ENCODE measurements at regions not wholly inside any gene's neighbourhood (a gene's known extent, or its start where the extent isn't known, plus 50 kb on each side); places are given as distances from the start of the nearest gene placed in this dataset.
"Not testable (repeated sequence)": the region's sequence is repeated elsewhere in the genome, so short reads cannot be mapped to it uniquely, and the experiment has no call there.

DNA sequence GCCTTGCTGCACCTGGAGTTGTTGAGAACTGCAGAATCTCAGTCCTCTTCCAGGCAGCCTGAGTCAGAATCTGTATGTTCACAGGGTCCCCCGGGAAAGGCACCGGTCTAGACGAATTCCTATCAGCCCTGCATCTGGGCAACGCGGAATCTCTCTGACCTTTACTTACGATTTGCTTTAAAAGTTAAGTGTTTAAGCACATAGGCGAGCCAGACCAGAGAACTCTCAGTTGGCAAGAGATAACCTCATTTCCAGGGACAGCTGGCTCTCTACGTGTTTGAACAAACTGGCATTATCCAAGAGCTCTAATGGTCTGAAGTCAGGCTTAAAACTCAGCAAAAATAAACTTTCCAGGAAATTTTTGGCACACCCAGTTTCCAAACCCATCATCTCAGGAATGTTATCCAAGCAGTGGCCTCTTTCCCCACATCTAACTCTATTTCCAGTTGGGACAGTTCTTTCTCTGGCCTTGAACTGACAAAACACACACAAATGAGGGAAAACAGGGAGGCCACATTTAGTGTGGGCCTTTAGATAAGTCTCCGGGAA is 53.4 kb downstream of the HES1 start:
- no peak for DNase-seq

DNA sequence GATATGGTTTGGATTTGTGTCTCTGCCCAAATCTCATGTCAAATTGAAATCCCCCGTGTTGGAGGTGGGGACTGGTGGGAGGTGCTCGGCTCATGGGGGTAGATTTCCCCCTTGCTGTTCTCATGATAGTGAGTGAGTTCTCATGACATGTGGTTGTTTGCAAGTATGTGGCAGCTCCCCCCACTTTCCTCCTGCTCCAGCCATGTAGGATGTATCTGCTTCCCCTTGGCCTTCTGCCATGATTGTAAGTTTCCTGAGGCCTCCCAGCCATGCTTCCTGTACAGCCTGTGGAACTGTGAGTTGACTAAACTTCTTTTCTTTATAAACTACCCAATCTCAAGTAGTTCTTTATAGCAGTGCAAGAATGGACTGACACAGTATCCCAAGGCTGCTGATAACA is 55.9 kb downstream of the HES1 start:
- DNase-seq, result not testable (repeated sequence)

DNA sequence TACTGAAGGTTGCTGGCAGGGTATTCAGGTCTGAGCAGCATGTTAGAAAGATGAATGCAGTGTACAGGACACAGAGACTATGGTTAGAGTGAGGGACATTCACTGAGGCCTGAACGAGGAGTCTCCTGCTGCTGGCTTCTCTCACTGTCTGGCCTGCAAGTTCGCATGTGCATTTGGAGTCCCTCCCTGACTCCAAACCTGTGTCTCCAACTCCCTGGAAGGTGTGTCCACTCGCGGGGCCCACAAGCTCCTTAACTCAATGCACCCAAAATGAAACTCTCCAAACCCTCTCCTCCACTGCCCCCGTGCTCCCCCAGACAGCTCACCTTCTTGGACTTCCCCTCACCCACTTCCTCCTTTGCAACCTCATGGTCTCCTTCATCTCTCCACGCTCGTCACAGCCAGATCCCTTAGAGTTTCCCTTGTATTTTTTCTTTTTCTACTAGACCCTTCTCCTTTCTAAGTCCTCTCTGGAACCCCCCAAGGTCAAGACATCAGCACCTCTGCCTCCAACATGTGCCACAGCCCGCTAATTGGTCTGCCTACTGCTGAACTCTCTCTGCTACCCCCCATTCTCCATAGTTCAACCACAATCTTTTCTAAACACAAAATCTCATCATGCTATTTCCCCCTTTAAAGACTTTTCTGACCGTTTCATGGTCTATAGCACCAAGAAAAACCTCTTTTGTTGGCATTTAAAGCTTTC is 58.3 kb downstream of the HES1 start:
- no peak for DNase-seq

DNA sequence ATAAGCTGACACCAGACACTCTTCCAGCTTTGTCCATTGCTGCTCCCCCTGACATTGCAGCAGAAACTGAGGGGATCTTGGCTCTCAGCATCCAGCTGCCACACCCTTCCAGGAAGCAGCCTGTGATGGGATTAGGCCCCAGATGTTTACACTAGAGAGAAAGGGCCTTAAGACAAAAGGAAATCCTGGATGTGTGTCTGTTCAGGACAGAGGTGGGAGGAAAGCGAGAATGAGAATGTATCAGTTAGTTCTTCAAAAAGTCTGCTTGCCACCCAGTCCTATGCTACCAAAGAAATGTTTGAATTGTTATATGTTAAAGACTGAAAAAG is 58.8 kb downstream of the HES1 start:
- no peak for DNase-seq

DNA sequence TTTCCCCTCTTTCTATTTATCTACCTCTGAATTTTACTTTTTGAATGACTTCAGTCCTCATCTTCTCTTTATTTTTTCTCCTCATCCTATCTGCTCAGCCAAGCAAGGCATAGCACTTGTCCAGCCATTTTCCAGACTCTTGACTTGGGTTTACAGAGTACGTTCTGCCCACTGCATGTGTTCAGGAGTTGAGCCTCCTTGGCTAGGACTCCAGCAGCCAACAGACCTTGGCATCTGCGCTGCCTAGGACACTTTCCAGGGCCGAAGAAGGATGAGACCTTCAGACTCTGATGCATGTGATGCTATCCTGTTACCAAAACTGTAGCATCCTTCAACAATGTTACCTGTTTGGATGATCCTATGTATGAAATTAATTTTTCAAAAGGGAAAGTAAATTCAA is 59.7 kb downstream of the HES1 start:
- DNase-seq, result no peak

DNA sequence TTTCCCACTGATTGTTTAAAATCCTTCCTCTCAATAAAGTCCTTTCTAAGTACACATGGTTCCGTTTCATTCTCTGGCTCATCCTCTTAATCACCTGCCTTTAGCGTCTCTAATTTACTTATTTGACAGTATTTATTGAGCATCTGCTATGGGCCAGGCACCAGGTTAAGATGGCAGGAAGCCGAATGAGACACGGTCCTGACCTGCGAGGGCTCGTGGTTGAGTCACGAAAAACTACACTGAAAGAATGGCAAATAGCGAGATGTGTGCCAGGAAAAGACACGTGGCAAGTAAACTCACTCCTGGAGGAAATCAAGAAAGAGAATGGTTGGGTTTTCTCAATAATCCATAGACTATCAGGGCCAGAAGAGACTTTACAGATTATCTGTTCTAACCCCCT is 60.9 kb downstream of the HES1 start:
- DNase-seq, result no peak

DNA sequence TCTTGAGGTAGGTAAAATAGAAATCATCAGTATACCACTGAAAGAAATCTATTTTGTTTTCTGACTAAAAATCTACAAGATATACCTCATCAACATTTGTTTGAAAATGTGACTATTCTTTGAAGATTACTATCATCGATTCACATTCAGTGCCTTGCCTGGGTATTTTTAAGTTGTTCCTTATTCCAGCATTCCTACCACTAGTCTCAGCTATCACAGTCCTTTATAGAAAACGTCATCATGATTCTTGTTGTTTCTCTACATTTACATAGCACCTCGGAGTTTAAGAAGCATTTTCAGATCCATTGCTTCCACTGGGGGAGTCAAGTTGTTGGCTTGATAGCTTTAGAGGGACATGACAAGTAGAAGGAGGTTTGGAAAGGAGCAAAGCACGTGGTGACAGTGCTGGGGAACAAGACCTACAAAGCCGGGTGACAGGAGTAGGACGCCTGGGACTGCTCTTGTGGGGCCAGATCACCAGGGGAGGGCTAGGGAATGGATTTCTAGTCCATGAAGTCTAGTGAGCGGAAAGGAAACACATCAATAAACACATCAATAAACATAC is 61.5 kb downstream of the HES1 start:
- no peak for DNase-seq

DNA sequence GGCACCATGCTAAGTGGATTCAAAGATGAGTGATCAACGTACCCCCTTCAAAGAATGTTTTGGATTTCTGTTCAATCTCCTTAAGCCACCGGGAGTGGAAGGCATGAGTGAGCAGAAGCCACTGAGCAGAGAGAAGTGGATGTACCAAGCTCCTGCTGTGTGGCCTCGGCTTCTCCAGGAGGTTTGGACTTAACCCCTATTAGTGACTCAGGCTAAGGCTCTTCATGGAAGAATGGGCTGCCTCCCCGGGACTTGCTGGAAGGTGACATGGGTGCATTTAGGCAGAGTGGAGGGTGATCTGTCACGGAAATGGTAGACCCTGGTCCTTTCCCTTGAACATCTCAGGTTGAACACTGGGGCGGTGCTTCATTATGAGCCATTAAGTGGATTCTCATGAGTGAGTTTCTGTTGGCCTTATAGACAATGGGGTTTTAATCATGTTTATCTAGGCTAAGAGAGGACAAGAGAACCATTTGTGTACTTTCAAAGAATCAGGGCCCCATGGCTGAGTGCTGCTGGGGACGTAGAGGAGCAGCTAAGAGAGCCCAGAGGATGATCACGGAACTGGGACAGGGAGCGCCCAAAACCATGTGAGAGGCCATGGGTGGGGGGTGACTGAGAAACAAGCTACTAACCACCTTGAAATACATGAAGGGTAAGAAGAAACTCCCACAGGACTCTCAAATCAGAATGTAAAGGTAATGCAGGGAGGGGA is 62.2 kb downstream of the HES1 start:
- no peak for DNase-seq

DNA sequence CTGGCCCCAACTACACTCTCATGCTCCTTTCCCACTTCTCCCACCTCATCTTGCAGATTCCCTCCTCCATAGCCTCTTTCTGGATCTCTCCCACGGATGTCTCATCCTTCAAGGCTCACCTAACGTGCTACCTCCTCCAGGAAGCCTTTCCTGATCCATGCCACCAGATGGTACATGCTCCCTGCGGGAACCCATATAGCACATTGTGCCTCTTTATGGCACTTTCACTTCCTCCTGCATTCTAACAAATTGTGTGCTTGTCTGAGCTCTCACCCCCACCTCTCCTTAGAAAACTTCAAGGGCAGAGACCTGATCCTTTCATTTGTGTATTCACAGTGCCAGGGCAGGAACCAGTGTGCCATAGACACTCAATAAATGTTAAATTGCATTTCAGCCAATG is 63.0 kb downstream of the HES1 start:
- no peak for DNase-seq

DNA sequence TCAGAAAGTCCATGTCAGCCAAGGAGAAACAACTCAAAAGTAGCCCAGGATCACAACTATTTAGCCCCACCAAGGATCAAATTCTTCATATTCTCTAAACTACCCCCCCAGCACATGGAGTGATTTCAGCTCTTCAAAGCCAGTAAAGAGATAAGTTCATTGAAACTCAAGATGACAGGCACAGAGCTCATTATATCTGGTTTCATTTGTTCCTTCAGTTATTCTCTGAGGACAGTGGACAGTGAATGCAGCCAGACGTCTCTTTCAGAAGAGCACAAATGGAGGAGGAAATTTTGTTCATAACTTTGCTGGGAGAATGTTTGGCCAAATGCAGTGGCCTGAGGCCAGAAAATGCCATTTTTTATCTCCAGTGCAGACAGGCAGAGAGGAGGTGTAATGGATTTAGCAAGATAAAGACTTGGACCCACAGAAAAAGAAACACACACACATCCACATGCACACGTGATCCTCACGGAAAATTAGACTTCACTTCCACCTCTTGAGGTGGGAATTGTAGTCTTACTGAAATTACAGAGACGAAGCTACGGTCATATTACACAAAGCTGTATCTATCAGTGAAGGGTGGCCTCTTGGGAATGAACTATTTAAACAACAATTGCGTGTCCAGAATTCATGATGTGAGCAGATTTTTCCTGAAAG is 64.6 kb downstream of the HES1 start:
- no peak for DNase-seq

DNA sequence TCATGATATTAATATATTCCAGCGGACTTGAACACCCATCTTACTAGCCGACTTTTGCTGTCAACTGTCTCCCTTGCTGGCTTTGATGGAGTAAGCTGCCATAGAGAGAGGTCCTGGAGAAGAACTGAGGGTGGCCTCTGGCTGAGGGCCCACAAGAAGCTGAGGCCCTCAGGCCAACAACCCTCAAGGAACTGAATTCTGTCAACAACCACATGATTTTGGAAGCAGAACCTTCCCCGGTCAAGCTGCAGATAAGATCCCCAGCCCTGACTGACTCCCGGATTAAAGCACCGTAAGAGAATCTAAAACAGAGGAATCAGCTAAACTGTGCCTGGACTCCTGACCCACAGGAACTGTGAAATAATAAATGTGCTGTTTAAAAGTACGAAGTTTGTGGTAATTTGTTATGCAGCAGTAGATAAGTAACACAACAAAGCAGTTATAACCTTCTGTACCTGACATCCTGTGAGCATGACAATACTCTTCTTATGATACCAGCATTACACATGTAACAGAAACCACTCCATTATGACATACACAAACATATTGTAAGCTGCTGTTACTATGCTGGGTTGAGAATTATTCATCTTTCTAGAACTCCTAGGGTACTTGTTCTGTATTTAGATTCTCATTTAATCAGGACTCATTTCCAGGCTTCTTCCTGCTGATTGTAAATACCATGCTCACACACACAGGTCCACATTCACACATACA is 66.2 kb downstream of the HES1 start:
- no peak for DNase-seq

DNA sequence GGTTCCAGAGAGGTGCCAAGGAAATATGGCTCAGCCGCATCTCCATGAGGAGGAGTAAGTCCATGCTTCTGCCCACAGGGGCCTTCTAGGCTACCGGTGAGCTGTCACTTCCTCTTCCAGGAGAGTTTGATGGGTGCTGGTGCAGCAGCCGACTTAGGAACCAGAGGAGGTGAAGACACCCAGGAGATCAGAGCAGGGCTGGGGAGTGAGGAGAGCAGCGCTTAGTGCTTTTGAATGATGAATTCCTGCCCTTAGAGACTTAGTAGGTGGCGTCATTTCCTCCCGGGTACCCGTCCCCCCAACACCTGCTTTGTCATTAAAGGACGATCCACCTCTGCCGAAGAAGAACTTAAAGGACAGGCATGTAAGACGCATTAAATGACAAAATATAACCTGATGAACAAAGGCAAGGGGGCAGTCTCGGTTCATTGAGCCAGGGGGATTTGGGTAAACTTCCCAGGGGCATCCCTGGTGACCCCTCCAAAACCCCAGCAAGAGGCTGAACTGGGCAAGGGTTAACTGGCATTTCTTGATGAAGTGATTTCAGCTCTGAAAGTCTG is 67.6 kb downstream of the HES1 start:
- DNase-seq, result no peak

DNA sequence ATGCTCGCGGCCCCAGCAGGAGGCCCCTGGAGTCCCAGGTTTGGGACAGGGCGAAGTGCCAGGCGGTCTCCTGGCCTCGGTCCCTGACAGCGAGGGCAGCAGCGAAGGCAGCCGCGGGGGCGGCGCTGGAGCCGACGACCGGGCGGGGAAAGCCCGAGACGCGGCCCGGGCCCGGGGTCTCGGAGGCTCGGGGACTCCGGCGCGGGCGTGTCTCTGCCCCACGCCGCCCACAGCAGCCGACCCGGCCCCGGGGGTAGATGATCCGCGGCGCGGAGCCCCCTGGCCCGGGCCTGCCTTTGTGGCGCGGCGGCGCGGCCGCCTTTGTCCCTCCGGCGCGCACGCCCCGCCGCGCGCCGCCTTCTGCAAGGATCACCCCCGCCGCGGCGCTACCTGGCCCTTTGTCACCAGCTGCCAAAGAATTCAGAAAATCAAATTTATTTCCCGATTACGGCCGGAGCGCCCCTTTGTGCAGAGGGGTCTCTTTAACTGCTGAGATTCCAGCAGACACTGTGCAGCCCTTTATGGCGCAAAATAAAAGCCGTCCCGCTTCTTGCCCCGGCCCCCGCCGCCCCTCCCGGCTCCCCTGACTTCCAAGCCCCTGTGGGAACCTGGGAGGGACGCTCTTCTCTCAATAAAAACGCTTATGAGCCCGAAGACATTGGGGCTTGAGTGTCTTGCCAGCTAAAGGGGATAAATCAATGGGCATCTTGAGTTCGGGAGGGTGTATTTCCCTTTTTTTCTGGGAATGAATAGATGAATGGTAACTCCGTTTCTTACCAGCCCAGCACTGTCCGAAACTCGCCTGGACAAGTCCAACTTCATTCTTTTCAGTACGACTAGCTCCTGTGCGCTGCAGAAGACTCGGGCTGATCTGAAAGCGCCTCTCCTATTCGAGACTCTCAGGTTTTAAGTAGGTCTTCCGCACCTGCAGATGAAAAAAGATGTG is 68.4 kb downstream of the HES1 start:
- no peak for DNase-seq

DNA sequence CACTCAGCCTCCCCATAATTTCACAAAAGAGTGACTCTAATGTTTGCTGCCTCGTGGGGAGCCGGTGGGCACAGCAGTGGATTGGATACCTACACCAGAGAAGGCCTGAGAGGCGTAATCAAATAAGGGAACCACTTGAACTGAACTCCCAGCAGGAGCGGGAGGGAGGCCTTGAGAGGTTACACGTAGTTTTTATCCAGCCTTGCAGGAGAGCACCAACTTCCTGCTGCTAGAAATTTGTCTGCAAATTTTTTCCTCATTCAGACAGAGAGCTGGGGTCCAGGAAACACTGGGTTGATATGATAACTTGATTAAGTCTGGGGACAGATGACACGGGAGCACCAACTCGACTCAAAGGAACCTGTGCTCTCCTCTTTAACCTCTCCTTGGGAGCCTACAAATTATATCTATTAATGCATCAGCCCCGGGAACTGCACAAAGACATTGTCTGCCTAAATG is 69.8 kb downstream of the HES1 start:
- no peak for DNase-seq

DNA sequence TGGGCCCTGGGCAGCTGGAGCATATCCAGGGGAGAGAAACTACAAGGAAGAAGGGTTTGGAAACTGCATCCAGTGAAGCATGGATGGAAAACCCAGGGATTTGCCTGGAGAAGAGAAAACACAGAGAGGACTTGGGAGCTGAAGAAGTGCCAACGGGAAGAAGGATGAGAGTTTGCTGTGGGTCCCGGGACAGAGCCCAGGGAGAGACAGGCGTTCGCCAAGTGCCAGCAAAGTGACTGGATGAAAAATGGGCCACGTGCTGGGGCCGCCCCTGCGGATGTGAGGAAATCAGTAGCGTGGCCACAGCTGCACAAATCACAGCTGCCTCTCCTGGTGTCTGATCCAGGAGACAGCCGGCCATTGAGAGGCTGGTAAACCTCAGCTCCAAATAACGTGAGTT is 70.4 kb downstream of the HES1 start:
- no peak for DNase-seq

DNA sequence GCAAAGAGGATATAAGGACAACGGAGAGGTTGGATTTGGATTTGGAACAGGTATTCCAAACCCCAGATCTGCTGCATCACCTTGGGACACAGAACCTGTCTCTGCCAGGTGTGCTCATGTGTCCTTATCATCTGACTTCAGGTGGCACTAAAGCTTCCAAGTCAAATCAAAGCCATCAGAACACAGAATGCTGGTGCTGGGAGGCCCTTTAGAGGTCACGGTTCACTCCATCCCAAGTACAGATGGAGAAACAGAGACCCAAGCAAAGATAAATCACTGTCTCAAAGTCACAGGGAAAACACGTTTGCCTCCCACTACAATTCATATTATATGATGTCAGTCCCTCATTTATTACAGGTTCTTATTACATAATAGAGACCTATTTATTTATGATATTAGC is 72.8 kb downstream of the HES1 start:
- no peak for DNase-seq

DNA sequence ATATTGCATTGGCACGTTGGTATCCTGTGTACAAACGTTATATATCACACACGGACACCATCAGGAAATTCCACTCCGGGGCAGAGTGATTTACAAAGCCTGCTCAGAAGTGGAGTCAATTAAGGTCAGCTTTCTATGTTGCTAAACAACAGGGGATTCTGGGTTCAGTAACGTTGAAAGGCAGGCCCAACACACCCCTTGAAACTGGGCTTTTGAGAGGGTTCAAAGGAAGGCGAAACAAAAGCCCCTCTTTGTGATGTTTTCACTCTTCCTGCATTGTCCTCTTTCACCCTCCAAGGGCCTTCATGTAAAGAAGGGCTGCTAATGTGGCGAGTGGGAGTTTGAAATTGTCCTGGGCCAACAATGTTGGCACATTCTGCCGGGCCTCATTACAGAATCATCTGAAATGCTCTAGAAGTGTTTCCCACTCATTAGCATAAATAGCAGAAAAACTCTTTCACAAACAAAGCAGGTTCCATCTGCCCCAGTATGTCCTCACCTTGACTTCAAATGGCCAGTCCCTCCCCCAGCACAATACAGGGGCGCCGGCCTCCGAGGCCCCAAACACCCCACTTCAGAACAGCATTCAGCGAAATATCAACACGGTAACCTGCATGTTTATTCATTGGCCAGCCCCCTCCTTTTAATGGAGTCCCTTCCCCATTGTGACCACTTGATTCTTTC is 76.4 kb downstream of the HES1 start:
- no peak for DNase-seq

DNA sequence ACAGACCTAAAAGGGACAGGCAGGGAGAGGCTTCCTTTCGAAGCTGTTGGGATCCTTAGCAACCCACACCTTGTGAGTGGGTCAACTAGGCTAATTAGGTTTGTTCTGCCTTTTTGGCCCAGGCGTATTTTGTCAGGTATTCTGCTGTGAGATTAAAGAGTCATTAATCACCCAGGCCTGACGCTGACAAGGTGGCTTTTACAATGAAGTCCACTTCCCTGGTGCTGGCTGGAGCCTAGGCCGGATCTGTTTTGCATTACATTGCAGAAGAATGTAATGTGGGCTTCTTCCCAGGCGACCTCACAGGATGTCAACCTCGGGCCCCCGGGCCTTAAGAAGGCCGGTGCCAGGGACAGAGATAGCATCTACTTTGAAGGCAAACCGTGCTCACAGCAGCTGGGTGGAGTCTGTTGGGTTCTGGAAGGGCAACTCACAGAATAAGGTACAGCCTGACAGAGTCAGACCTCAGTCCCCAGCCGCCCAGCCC is 76.9 kb downstream of the HES1 start:
- no peak for DNase-seq

DNA sequence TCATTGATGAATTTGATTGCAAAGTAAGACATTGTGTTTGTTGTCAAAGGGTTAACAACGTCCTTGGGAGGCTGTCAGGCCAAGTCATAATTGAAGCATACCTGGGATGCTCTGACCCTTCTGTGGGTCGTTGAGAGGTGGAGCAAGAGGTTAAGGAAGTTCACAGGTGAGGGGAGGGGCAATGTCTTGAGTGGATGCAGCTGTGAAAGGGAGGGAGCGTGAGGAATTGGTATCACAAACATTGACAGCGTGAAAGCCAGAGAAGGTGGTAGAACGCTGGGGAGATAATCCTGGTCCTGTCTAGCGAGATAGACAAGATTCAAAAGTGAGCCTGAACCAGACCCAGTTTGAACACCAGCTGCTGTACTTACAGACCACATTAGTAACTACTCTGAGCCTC is 79.4 kb downstream of the HES1 start:
- DNase-seq, result no peak

DNA sequence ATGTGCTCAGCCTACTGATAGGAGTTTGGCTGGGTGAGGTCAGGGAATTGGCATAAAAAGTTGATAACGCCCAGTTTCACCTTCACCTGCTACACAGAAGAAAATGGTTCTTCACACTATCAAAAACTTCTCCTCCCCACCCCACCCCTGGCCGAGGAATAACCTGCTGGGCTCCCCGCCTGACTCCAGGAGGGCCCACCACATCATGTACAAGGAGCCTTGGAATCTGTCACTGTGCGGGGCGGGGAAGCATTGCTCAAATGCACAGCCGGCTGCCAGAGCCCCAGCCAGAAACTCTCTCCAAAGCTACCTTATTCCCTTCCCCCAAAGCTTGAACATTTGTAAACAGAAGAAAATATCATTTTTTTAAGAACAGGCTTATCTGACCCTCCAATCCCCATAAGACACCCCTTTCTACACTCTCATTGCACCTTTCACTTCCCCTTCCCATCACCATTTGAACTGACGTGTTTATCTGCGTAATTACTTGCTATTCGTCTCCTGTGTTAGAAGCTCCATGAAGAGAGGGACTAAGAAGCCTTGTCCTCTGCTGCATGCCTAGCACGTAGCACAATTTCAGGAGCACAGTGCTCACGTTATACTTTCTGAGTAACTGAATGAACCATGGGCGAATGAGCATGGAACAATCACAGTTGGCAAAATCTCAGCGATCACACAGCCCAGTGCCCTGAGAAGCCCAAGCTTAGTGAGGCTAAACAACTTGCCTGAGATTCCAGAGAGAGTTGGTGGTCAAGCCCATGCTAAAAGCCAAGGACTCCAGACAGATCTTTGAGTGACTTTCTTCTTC is 82.9 kb downstream of the HES1 start:
- DNase-seq, result no peak
